GM18951 (cell line): ENCODE measurements at regions not wholly inside any gene's neighbourhood (a gene's known extent, or its start where the extent isn't known, plus 50 kb on each side); places are given as distances from the start of the nearest gene placed in this dataset.
"Not testable (repeated sequence)": the region's sequence is repeated elsewhere in the genome, so short reads cannot be mapped to it uniquely, and the experiment has no call there.

Source experiments
- POLR2A ChIP-seq: IDR thresholded peaks from 4 replicates; pipeline ENCODE4 v1.6.1; 2011; ENCODE audit warnings: mild to moderate bottlenecking; ENCODE audit not compliant: insufficient read length, insufficient read depth; ENCODE audit errors: extremely low read depth
- in situ Hi-C: fragments of 300-500 bp; cut with MboI; formaldehyde crosslinking; loops from one replicate; pipeline ENCODE4 v1.12.0; 2022; ENCODE audit warnings: low sequenced_read_pairs, mixed read lengths, inconsistent platforms; ENCODE audit not compliant: unreplicated experiment

DNA sequence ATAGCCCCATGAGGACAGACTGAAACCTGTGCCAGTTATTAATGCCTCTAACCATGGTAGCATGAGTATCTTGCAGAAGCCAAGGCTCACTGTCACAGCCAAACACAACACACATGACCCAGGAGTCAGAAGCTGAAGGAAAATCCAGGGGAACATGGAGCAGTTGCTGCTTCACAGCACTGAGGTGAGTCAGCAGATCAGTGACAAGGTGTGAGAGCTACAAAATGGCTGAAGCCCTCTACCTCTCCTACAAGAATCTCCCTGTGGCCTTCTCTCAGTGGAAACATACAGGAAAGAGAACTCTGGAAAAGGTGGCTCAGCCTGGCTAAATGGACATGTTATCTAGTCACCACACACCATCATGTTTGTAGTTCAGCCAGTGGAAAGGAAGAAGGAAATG lies 93.5 kb downstream of the NAB1 start:
- TF ChIP-seq POLR2A: no peak
- in situ Hi-C loops: no loop called here

DNA sequence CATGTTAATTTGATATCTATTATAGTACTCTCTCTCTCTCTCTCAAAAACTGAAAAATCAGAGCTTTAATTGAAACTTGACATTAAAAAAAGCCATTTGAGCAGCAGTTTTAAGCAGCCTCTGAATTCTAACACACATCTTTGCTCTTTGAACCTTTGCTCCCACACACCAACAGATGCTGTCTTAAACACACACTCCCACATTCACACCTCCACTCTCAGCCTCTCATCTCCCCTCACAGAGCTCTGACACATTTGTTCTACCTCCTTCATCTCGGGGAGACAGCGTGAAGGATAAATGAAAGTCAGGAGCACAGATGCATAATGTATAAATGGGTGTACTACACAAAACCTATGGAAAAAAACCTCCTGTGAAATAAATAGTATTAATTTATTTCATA lies 95.2 kb downstream of the NAB1 start:
- in situ Hi-C loops: no loop called here
- TF ChIP-seq POLR2A: no peak

DNA sequence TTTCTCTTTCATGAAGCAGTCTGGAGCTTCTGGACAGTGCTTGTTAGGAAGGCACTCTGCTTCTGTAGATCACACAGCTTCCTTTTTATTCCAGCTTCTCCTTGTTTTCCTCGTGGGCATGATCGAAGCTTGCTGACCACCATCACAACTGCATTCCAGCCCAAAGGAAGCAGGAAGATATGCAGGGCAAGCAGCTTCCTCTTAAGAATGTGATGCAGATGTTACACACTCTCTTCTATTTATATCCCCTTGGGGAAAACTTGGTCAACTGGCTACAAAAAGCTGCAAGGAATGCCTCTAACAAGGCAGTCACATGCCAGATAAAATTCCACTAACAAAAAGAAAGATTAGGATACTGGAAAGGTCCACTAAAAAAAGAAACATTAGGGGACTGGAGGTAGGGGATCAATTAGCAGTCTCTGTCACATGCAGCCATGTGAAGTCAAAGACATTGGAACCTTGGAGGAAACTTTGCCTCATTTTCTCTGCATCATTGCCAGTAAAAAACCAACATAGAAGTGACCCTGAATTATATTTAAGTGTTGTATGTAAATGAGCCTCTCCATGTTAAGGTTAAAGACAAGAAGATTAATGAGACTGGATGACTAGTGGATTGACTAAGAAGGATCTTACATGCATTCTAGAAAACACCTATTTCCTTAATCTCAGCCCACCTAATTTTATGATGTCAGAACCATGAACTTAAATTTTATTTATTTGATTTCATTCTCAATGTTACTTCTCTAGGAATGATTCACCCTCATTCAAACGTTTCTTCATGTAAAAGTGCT lies 98.3 kb downstream of the NAB1 start:
- no peak for TF ChIP-seq POLR2A
- in situ Hi-C loops: no loop called here

DNA sequence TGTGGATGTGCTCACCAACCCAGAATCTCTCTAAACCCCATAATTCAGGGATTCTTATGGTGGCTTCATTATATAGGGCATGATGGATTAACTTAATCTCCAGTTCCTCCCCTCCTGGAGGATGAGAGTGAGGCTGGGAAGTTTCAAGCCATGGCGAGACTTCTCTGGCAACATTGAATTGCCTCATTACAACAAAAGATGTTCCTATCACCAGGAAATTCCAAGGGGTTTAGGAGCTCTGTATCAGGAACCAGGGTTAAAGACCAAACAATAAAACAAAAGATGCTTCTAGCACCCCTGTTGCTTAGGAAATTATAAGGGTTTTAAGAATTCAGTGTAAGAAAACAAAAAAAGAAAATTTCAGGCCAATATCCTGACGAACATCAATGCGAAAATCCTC lies 100.1 kb downstream of the NAB1 start:
- TF ChIP-seq POLR2A: no peak
- in situ Hi-C loops: no loop called here

DNA sequence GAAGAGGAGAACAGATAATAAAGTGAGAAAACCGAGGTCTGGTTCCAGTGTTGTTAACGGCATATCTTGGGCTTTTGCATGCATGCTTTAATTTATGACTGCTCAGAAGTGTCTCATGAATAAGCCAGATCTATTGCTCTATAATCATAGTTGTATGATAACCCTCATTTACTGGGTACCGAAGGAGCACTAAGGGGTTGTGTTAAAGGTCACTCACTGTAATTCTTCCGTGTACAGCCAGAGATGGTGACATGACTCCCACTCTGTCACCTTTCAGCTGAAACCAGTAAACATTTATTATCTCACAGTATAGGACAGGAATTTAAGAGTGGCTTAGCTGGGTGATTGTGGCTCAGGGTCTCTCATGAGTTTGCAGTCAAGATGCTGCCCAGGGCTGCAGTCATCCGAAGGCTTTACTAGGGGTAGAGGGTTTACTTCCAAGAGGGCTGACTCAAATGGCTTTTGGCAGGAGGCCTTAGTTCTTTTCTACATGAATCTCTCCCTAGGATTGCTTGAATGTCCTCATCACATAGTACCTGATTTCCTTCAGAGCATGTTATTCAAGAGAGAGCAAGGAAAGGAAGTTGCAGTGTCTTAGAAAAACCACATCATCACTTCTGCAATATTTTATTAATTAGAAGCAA lies 107.0 kb downstream of the NAB1 start:
- no peak for TF ChIP-seq POLR2A
- in situ Hi-C loops: no loop called here

DNA sequence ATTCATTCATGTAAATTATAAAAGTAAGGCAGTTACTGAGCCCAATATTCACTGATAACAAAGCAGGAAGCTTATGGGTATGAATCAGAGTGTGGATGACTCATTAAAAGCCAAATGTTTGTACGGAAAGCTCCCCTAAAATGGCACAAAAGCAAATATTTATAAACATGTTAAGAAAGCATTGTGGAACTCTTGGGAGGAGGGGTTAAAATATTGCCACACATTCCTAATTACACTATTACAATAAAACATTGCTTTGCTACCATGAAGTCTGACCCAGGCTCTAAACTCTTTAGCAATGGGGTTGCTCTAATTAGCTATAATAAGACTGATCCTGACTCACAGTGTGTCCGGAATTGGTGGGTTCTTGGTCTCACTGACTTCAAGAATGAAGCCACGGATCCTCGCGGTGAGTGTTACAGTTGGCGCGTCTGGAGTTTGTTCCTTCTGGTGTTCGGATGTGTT lies 110.9 kb downstream of the NAB1 start:
- no peak for TF ChIP-seq POLR2A
- in situ Hi-C loops: no loop called here

DNA sequence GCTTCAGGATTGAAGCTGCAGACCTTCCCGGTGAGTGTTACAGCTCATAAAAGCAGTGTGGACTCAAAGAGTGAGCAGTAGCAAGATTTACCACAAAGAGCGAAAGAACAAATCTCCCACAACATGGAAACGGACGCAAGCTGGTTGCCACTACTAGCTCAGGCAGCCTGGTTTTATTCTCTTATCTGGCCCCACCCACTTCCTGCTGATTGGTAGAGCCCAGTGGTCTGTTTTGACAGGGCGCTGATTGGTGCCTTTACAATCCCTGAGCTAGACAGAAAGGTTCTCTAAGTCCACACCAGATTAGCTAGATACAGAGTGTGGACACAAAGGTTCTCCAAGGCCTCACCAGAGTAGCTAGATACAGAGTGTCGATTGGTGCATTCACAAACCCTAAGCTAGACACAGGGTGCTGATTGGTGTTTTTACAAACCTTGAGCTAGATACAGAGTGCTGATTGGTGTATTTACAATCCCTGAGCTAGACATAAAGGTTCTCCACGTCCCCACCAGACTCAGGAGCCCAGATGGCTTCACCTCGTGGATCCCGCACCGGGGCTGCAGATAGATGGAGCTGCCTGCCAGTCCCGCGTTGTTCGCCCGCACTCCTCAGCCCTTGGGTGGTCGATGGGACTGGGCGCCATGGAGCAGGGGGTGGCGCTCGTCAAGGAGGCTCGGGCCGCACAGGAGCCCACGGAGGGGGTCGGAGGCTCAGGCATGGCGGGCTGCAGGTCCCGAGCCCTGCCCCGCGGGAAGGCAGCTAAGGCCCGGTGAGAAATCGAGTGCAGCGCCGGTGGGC lies 111.7 kb downstream of the NAB1 start:
- in situ Hi-C loops: not testable (repeated sequence)

DNA sequence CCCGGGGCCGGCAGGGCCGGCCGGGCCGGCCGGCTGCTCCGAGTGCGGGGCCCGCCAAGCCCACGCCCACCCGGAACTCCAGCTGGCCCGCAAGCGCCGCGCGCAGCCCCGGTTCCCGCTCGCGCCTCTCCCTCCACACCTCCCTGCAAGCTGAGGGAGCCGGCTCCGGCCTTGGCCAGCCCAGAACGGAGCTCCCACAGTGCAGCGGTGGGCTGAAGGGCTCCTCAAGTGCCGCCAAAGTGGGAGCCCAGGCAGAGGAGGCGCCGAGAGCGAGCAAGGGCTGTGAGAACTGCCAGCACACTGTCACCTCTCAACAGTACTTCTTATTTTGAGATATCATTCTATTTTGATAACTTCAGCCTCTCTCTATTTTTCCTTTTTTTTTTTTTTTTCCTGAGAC lies 112.3 kb downstream of the NAB1 start:
- in situ Hi-C loops: not testable (repeated sequence)

DNA sequence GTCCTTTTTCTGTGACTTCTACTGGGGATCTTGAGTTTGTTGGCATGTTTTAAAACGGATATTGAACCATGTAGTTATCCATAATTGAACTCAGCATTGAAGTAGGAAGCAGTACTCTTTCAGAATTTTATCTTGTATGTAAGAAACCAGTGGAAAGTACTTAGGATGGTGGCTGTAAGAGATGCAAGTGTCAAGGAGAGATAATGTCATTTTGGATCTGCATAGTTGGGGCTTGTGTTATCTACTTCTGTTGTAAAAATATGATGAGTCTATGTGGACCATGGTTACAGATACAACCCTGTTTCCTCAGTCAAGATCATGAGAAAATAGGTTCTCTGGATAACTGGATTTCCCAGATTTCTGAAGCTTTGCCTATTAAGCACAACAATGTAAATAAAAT lies 113.7 kb downstream of the NAB1 start:
- no peak for TF ChIP-seq POLR2A
- in situ Hi-C loops: no loop called here

DNA sequence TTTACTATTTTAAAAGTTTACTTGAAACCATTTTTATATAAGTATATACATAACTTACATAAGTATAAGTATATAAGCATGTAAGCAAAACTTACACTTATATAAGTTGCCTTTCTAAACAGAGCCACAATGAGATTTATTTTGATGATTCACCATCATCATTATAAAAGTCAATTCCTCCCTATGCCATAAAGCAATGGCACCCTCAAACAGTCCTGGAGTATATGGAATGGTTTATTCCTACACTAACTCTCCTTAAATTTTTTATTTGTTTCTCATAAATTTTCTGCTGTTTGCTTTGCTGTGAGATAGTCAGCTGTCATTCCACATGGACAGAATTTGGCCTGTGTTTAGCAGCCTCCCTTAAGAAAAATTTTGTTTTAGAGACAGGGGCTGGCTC lies 114.2 kb downstream of the NAB1 start:
- in situ Hi-C loops: no loop called here
- TF ChIP-seq POLR2A: no peak

DNA sequence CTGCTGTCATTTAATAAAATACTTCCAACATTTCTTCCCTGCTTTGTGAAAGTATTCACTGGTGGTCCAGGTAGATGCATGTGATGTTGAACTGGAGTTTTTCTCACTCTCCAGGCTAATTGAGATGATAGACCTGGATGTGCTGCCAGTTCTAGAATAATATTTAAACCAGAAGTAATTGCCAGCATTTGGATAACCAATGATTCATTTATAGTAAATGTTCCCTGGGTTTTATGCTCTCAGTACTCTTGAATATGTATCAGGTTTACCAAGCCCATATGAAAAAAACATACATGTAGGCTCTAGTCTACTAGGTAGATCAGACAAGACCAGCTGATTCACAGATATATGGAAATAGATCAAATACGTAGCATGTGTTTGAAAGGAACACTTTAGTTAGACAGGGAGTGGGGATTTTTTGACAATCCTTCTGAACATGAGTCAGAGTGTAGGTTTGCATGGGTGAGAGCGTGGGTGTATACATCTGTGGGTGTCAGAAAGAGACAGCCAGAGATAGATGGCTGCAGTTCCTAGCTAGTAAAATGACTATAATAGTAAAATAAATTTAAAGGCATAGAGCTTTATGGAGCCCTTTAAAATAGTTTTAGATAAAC lies 115.1 kb downstream of the NAB1 start:
- in situ Hi-C loops: no loop called here
- TF ChIP-seq POLR2A: no peak

DNA sequence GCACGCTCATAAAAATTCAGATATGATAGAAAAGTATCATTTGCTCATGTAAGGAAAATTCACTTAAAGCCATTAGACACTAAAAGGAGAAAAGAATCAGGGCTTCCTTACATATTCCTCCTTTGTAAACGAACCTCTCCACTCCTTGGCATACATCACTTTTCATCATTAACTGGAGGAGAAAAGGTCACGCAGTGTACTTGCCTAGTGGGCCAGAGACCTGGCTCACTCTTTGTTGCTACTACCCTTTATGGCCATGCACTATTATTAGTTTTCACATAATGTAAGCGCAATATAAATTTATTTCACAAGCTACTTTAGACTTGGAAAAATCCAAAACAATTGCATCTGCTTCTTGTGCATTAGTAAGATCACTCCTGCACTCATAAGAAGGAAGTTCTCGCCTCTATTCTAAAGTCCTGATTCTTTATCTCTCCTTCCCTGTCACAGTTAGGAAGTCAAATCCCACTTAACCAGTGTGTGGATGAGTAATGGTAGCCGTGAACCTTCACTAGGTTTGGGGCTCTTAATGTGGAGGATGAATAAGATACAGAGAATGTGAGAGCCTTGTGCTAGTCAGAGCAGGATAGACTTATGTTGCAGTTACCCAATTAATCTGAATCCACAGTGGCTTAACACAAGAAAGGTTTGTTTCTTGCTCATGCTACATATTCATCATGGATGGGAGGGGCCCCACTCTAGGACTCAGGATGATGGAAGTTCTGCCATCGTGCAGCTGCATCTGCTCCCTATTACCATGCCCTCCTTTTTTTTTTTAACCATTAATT lies 115.0 kb upstream of the GLS start:
- TF ChIP-seq POLR2A: no peak
- in situ Hi-C loops: no loop called here

DNA sequence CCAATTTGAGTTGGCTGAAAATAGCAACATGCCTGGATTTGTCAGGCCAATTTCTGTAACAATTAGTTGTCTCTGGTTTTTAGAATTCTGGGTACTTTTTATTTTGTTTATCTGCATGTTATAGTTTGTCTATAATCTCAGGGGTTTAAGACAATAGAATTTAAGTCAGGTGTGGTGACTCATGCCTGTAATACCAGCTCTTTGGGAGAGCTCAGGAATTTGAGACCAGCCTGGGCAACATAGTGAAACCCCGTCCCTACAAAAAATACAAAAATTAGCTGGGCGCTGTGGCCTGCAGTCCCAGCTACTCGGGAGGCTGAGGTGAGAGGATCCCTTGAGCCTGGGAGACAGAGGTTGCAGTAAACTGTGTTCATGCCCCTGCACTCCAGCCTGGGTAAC lies 114.4 kb upstream of the GLS start:
- in situ Hi-C loops: no loop called here
- TF ChIP-seq POLR2A: no peak
